Cardiac muscle cell (in vitro differentiated cells and primary cell): ENCODE measurements at regions not wholly inside any gene's neighbourhood (a gene's known extent, or its start where the extent isn't known, plus 50 kb on each side); places are given as distances from the start of the nearest gene placed in this dataset.
"Not testable (repeated sequence)": the region's sequence is repeated elsewhere in the genome, so short reads cannot be mapped to it uniquely, and the experiment has no call there.

ENCODE experiments used
- DNase-seq, 2 donors: peaks; one replicate each; pipeline versions ENCODE4 v3.0.0 to v3.0.0-alpha.2; 2010 to 2017; ENCODE audit warnings: low read depth in 1 of 2, low spot score in 1 of 2
- H3K27ac ChIP-seq: fragments of 200-600 bp; sonication (generic); 2 replicates; pipeline ENCODE4 v1.5.1; 2016
- H3K27me3 ChIP-seq: fragments of 200-600 bp; sonication (generic); 2 replicates; pipeline ENCODE4 v1.6.0; 2016; ENCODE audit warnings: control low read depth
- H3K36me3 ChIP-seq: fragments of 200-600 bp; sonication (generic); 2 replicates; pipeline ENCODE4 v1.5.1; 2016; ENCODE audit warnings: control low read depth
- H3K4me1 ChIP-seq: fragments of 200-600 bp; sonication (generic); 2 replicates; pipeline ENCODE4 v1.8.1; 2017; ENCODE audit warnings: low read depth, mild to moderate bottlenecking, mixed run types
- H3K4me3 ChIP-seq: fragments of 200-600 bp; sonication (generic); 2 replicates; pipeline ENCODE4 v1.5.1; 2016; ENCODE audit warnings: mild to moderate bottlenecking
- H3K9me3 ChIP-seq: fragments of 200-600 bp; sonication (generic); 2 replicates; pipeline ENCODE4 v1.5.1; 2017; ENCODE audit warnings: low read depth, mild to moderate bottlenecking, control low read depth
- TF ChIP-seq, protein P1 (sequence below): IDR thresholded peaks from 2 replicates; pipeline ENCODE4 v1.5.1; 2012; ENCODE audit warnings: low read depth, mild to moderate bottlenecking, low read length

DNA sequence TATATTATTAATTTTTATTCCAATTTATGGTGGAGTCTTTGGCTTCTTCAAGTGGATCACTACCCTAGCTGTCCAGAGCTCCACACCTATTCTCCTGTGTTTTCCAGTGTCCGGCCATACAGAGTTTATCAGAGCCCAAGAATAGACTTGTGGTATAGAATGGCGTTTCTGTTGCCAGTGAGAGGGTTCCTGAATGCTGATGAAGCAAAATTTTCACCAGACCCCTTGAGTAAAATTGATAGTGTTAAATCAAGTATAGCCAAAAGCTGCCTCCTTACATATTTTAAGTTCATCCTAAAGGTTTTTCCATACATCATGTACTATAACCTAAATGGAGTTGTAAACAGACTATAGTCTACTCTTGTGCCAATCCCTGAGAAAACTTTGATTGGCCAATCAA, 171.5 kb upstream of the CHL1 start:
- TF ChIP-seq, protein P1, sequence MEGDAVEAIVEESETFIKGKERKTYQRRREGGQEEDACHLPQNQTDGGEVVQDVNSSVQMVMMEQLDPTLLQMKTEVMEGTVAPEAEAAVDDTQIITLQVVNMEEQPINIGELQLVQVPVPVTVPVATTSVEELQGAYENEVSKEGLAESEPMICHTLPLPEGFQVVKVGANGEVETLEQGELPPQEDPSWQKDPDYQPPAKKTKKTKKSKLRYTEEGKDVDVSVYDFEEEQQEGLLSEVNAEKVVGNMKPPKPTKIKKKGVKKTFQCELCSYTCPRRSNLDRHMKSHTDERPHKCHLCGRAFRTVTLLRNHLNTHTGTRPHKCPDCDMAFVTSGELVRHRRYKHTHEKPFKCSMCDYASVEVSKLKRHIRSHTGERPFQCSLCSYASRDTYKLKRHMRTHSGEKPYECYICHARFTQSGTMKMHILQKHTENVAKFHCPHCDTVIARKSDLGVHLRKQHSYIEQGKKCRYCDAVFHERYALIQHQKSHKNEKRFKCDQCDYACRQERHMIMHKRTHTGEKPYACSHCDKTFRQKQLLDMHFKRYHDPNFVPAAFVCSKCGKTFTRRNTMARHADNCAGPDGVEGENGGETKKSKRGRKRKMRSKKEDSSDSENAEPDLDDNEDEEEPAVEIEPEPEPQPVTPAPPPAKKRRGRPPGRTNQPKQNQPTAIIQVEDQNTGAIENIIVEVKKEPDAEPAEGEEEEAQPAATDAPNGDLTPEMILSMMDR: no peak
- H3K9me3 ChIP-seq: no peaks in the 10 kb centered on the region
- no peak for DNase-seq

DNA sequence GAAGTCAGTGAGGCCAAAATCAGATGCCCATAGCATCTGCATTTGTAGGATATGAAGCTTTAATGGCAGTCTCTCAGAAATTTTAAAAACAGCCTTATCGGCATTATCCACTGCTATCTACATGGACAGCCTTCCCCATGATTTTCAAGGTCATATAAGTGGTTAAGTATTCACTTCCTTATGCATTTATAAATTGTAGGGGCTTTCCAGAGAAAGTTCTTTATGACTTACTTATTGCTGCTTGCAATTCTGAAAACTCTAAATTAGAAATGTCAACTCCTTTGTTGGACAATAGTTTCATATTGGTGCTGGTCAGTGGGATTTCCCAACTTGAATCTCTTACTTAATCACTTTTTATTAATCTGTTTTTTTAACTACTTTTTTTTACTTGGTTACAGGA, 160.6 kb upstream of the CHL1 start:
- not testable (repeated sequence) for H3K9me3 ChIP-seq, H3K36me3 ChIP-seq, H3K27me3 ChIP-seq, H3K4me3 ChIP-seq, H3K27ac ChIP-seq, DNase-seq, H3K4me1 ChIP-seq

More for the DNA sequence above, 171.5 kb upstream of the CHL1 start:
- Histone ChIP-seq H3K4me1 (no peaks in the 10 kb centered on the region), H3K27me3 (no peaks in the 10 kb centered on the region), H3K4me3 (no peak overlapping the region), H3K27ac (no peak overlapping the region), H3K36me3 (no peaks in the 10 kb centered on the region)

DNA sequence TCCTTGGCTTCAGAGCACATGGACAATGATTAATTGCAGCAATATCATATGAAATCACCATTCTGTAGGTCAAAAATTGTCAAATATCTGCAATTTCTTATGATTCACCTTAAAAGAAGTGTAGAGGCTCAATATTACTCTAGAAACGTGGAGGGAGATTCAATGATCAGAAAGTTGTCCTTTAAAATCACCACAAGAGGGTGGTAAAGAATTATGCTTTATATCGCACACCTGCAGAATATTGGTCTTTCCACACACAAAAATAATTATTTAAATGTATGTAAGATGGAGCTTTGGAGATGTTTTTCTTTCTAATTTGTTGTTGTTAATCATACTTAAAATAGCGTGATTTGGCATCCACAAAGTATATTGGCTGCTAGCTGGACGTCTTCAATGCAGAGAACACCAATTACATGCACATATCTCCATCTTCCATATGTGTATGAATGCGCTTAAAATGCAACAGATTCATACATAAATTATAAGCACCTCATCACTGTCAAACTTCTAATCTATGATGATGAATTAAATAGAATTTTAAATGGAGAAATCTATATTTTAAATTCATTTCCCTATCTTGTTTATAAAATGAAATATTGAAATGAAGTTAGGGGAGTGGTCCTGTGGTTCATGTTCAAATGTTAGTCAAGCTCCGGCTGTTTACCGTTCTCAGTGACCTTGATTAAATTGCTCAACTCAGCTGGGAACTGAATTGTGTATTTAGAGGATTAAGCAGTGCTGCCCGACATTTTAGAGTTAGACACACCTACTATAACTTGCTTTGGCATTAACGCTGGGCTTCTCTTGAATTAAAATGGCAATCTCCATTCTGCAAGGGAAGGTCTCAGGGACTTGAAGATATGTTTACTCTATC, 153.5 kb upstream of the CHL1 start:
- not testable (repeated sequence) for H3K9me3 ChIP-seq, H3K27me3 ChIP-seq, H3K4me3 ChIP-seq, H3K36me3 ChIP-seq, H3K27ac ChIP-seq, H3K4me1 ChIP-seq
- peak in 1 of 2 donors; percentile 16 for DNase-seq

DNA sequence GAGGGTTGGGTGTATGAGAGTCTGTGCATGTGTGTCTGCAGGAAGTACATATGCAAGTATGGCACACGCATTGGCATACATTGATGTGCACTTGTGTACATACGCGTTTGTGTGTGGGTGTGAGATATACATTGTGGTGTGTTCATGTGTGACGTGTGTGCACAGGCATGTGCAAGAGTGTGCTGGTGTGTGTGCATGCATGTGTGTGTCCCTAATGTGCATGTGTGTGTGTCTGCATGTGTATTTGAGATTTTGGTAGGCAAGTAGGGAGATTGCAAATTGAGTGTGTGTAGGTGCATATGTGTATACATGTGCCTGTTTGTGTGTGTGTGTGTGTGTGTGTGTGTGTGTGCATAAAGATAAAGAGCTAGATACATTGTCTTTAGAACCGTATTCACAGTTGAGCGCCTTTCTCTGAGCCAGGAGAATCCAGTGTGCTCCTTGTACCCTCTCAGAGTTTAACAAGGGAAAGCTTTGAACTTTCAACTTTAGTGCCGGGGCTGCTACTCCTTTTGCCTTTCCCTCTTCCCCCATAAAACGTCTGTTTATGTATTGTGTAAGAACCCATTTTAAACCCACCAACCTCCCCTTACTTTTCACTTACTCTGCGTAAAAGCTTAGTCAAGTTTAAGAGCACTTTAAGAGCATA, 152.4 kb upstream of the CHL1 start:
- DNase-seq: no peak

DNA sequence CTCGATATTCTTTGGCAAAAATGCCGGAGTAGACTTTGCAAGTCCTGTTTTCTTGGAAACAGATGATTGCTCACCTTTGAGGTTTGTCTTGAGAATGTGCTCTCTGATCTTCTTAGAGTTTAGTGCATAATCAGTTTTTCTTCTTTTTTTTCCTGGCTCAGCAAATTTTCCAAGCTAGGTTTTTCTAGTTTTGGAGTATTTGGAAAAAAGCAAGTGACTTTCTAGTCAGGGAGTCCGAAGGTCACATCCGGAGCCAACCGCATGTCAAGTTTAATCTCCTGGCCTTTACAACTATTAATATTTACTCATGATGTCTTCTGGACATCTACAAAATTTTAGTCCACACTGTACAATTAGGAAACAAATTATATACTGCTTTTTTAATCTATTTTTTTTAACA, 151.6 kb upstream of the CHL1 start:
- H3K36me3 ChIP-seq, H3K9me3 ChIP-seq, H3K4me3 ChIP-seq, H3K27ac ChIP-seq, H3K4me1 ChIP-seq, DNase-seq, H3K27me3 ChIP-seq: not testable (repeated sequence)

More for the DNA sequence above, 152.4 kb upstream of the CHL1 start:
- no peak overlapping the region for H3K4me3 ChIP-seq
- H3K4me1 ChIP-seq: no peaks in the 10 kb centered on the region
- TF ChIP-seq, protein P1: no peak
- no peaks in the 10 kb centered on the region for H3K9me3 ChIP-seq
- H3K27ac ChIP-seq: no peak overlapping the region
- H3K27me3 ChIP-seq: peaks cover 3% of the 10 kb centered on the region
- H3K36me3 ChIP-seq: no peaks in the 10 kb centered on the region

DNA sequence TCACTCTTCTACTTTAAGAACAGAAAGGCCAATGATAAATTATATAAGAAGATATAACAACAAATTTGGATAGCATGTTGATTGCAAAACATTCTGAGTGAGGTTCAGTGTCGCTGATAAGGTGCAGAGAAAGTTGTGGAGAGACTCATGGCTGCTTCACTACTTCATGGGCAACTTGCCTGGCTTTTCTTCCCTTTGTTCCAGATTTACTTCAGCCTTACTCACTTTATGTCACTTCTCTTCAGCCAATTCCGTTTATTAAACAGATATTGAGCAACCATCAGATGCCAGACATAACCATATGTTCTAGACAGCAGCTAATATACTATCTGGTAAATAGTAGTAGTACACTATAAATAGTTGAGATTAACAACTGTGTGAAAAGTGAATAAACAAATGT, 150.0 kb upstream of the CHL1 start:
- H3K9me3 ChIP-seq: no peaks in the 10 kb centered on the region
- no peak overlapping the region for H3K27ac ChIP-seq
- H3K36me3 ChIP-seq: no peaks in the 10 kb centered on the region
- no peaks in the 10 kb centered on the region for H3K4me1 ChIP-seq
- no peaks in the 10 kb centered on the region for H3K27me3 ChIP-seq
- DNase-seq: no peak
- TF ChIP-seq, protein P1: no peak
- H3K4me3 ChIP-seq: no peak overlapping the region

DNA sequence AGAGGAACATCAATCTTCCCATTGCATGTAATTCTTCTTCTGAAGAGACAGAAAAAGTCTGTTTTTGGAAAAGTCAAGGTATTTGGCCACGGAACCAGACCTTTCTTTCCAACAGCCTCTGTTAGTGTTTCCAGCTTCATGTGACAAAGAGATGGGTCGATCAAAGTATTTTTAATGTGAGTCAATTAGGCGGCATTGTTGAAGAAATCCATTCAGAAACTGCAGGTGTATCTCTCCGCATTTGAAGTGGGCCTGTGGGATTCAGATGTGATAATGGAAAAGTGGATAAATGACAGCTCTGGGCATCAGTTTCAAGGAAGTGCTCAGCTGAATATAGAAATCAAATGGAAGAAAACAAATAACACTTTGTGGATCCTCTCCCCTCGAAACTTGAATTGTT, 143.1 kb upstream of the CHL1 start:
- not testable (repeated sequence) for H3K9me3 ChIP-seq, H3K4me3 ChIP-seq, H3K27ac ChIP-seq, H3K27me3 ChIP-seq, DNase-seq, H3K36me3 ChIP-seq, H3K4me1 ChIP-seq
